Suppressor macrophage (primary cell): ENCODE measurements at regions not wholly inside any gene's neighbourhood (a gene's known extent, or its start where the extent isn't known, plus 50 kb on each side); places are given as distances from the start of the nearest gene placed in this dataset.
A peak's percentile ranks its signal among the peaks of the same experiment; 100 is the strongest.
"Not testable (repeated sequence)": the region's sequence is repeated elsewhere in the genome, so short reads cannot be mapped to it uniquely, and the experiment has no call there.

ENCODE experiments used
- DNase-seq, 4 experiments: peaks; one replicate each; pipeline ENCODE4 v3.0.0-alpha.2; 2020 to 2022

GRCh38 chr4:162586266-162586665, 422.5 kb upstream of the FSTL5 start:
- no peak for DNase-seq

- no peak for DNase-seq
Measured at GRCh38 chr4:162582180-162582579, 418.4 kb upstream of the FSTL5 start.

GRCh38 chr4:162565730-162566129, 401.9 kb upstream of the FSTL5 start:
- no peak for DNase-seq

GRCh38 chr4:162560073-162560472, 396.3 kb upstream of the FSTL5 start:
- no peak for DNase-seq

- no peak for DNase-seq
Measured at GRCh38 chr4:162557516-162558106, 393.8 kb upstream of the FSTL5 start.

GRCh38 chr4:162535121-162535520, 371.3 kb upstream of the FSTL5 start:
- DNase-seq = no peak

- DNase-seq = no peak
Measured at GRCh38 chr4:162523171-162523570, 359.4 kb upstream of the FSTL5 start.

- DNase-seq = no peak
Measured at GRCh38 chr4:162522724-162523123, 358.9 kb upstream of the FSTL5 start.

- DNase-seq = no peak
Measured at GRCh38 chr4:162510937-162511336, 347.1 kb upstream of the FSTL5 start.

GRCh38 chr4:162510115-162510514, 346.3 kb upstream of the FSTL5 start:
- DNase-seq = no peak

GRCh38 chr4:162509333-162509732, 345.5 kb upstream of the FSTL5 start:
- no peak for DNase-seq

- peak; percentile 8 to 56 (median 48) for DNase-seq
Measured at GRCh38 chr4:162506253-162506652, 342.5 kb upstream of the FSTL5 start.

GRCh38 chr4:162503868-162504267, 340.1 kb upstream of the FSTL5 start:
- peak in 1 of 4 experiments; percentile 4 for DNase-seq

GRCh38 chr4:162502109-162502508, 338.3 kb upstream of the FSTL5 start:
- DNase-seq = no peak

- peak in 1 of 4 experiments; percentile 23 for DNase-seq
Measured at GRCh38 chr4:162499478-162499877, 335.7 kb upstream of the FSTL5 start.

- no peak for DNase-seq
Measured at GRCh38 chr4:162498168-162498567, 334.4 kb upstream of the FSTL5 start.

- DNase-seq = peak; percentile 22 to 85 (median 56)
Measured at GRCh38 chr4:162497564-162498167, 333.9 kb upstream of the FSTL5 start.

- DNase-seq = no peak
Measured at GRCh38 chr4:162494935-162495334, 331.1 kb upstream of the FSTL5 start.

- DNase-seq = no peak
Measured at GRCh38 chr4:162485486-162485885, 321.7 kb upstream of the FSTL5 start.

GRCh38 chr4:162475246-162475645, 311.4 kb upstream of the FSTL5 start:
- DNase-seq = no peak

- no peak for DNase-seq
Measured at GRCh38 chr4:162469977-162470376, 306.2 kb upstream of the FSTL5 start.

- DNase-seq = not testable (repeated sequence)
Measured at GRCh38 chr4:162465356-162465755, 301.6 kb upstream of the FSTL5 start.

GRCh38 chr4:162461952-162462351, 298.2 kb upstream of the FSTL5 start:
- peak in 1 of 4 experiments; percentile 5 for DNase-seq

- DNase-seq = no peak
Measured at GRCh38 chr4:162458051-162458450, 294.3 kb upstream of the FSTL5 start.
